ENCODE measurements at regions not wholly inside any gene's neighbourhood (a gene's known extent, or its start where the extent isn't known, plus 50 kb on each side); places are given as distances from the start of the nearest gene placed in this dataset.

DNA sequence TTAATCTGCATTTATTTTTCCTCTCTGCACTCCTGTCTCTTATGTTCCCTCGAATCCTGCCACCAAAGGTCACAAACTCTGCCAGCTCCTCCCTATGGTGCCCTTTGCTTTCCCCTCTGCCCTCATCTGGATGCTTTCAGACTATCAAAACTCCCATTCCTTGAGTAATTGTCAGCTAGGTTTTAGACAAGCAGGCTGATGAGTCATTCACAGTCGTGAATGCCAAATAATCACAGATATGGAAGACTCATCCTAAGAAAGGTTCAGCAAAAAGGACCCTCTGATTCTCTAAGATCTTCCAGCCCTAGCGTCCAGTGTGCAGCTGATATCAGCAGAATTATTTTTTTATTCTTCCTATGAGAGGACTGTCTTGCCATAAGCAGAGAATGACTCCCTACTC, 104.5 kb upstream of the NUDT12 start:
- Mint-ChIP-seq H3K27me3 (no peaks in the 10 kb centered on the region), H3K27ac (no peak overlapping the region), H3K36me3 (ENCODE audit: low read depth) (no peaks in the 10 kb centered on the region), H3K4me1 (no peaks in the 10 kb centered on the region), H3K9me3 (peaks cover 15% of the 10 kb centered on the region), H3K4me3 (no peak overlapping the region)
- ATAC-seq (no peak), DNase-seq (no peak)

DNA sequence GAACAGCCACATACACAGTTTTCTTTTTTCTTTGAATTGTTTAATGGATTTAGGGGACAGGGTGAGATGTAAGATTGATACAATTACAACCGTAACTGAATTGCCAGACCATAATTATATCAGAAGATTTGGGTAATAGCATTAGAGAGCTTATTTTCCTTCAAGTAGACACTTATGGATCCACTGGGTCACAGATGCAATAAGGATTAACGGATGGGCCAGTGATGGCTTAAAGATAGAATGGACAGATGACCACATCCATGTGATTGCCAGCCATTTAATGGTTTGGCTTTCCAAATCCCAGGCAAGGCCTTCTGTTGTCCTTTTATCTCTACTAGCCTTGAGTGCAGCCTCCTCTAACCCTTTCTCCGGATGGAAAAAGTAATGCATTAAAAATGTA, 94.7 kb upstream of the NUDT12 start:
- no peak overlapping the region for H3K27ac Mint-ChIP-seq
- DNase-seq (no peak), ATAC-seq (no peak)
- no peak overlapping the region for H3K4me3 Mint-ChIP-seq
- no peaks in the 10 kb centered on the region for H3K36me3 Mint-ChIP-seq (ENCODE audit: low read depth)
- H3K9me3 Mint-ChIP-seq: peaks cover under 1% of the 10 kb centered on the region
- H3K27me3 Mint-ChIP-seq: no peaks in the 10 kb centered on the region
- no peaks in the 10 kb centered on the region for H3K4me1 Mint-ChIP-seq

DNA sequence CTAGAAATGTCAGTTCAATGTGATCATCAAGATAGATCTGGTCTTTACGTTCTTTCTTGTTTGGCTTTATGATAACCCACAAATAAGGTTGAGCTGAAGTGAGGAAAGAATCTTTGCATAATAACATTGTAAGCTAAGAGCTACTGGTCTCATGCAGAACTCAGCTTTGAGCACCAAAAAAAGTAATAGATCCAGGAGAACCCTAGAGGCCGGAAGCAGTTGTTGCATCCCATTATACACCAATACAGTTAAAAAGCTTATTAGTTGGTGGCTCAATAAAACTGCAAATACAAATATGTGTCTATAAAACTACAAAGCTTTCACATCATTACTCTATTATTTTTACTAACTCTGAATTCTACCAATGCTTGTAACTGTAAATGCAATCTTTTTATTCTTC, 85.5 kb upstream of the NUDT12 start:
- H3K9me3 Mint-ChIP-seq: no peaks in the 10 kb centered on the region
- no peaks in the 10 kb centered on the region for H3K27me3 Mint-ChIP-seq
- H3K4me3 Mint-ChIP-seq: no peak overlapping the region
- no peak overlapping the region for H3K27ac Mint-ChIP-seq
- ATAC-seq (no peak), DNase-seq (no peak)
- H3K36me3 Mint-ChIP-seq (ENCODE audit: low read depth): no peaks in the 10 kb centered on the region
- H3K4me1 Mint-ChIP-seq: no peaks in the 10 kb centered on the region

DNA sequence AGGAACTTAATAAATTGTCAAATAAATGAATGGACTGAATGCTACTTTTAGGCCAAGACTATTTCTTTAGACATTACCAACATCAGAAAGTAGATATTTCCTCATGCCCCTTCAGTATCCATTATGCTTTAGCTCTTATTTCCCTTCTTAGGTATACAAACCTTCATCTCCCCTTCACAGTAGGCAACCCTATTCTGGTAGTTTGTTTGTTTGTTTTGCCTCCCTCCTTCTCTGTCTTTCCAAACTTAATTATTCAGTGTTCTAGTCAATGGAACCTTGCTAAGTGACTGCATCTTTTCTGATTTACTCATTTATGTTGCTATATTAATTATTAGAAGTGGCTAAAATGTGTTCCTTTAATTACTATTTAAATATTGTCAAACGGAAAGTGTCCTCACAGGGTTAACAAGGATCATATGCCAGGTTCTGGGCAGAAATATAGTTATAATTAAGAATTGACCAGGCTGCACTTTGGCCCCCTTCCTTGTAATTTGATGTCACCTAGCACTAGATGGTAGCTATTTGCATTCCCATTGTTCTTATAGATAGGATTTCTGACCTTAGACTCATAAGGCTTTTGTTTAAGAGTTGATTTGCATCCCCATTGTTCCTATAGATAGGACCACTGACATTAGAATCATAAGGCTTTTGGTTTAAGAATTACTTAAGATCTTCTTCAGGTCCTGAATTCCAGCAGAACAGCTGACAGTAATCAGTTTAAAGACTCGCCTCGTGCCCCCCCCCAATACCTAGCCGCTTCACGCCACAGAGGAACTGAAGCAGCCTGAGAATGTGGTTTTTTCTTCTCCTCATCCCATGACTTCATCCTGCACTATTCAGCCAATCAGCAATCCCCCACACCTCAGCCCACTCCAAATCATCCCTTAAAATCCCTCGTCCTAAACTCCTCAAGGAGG, 84.4 kb upstream of the NUDT12 start:
- Mint-ChIP-seq H3K27ac (no peak overlapping the region), H3K36me3 (ENCODE audit: low read depth) (no peaks in the 10 kb centered on the region), H3K27me3 (no peaks in the 10 kb centered on the region), H3K4me3 (no peak overlapping the region), H3K4me1 (no peaks in the 10 kb centered on the region), H3K9me3 (no peaks in the 10 kb centered on the region)
- ATAC-seq (no peak), DNase-seq (no peak)

DNA sequence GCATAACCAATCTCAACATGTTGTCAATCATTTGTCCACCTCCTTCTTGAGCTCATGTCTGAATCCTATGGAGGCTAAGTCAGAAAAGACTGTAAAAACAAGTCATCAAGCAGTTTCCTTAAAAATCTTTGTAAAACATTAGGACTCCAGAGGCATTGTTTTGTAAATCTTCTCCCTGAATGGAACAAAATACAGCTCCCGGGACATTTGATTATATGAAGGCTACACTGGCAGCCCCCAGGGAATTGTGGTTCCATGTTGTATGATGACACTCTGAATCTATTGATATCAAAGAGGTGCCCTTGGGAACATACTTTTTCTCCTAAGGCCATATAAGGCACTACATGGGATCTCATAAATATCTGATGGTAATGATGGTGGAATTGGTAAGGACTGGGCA, 83.2 kb upstream of the NUDT12 start:
- Mint-ChIP-seq H3K27me3 (no peaks in the 10 kb centered on the region), H3K4me1 (no peaks in the 10 kb centered on the region), H3K4me3 (no peak overlapping the region), H3K27ac (no peak overlapping the region), H3K9me3 (no peaks in the 10 kb centered on the region), H3K36me3 (ENCODE audit: low read depth) (no peaks in the 10 kb centered on the region)
- ATAC-seq: no peak
- no peak for DNase-seq

DNA sequence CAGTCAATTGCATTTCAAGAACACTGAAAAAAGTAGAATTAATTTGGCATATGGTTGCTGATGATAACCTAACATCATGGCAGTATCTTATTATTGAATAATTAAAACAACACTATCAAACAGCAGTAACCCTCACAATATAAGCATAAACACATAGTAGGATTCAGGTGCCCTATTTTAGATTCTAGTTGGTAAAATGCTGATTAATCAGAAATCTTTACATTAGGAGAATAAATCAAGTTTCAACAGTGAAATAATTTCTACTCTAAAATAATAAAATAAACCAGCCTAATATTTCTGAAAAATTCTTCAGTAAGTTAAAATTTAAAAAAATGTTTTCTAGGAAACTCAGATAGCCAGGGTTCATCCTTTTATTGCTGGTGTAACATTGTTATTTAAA, 76.4 kb upstream of the NUDT12 start:
- Mint-ChIP-seq H3K4me1 (no peaks in the 10 kb centered on the region), H3K27me3 (no peaks in the 10 kb centered on the region), H3K9me3 (no peaks in the 10 kb centered on the region), H3K4me3 (no peak overlapping the region), H3K27ac (no peak overlapping the region), H3K36me3 (ENCODE audit: low read depth) (no peaks in the 10 kb centered on the region)
- ATAC-seq: no peak
- no peak for DNase-seq

DNA sequence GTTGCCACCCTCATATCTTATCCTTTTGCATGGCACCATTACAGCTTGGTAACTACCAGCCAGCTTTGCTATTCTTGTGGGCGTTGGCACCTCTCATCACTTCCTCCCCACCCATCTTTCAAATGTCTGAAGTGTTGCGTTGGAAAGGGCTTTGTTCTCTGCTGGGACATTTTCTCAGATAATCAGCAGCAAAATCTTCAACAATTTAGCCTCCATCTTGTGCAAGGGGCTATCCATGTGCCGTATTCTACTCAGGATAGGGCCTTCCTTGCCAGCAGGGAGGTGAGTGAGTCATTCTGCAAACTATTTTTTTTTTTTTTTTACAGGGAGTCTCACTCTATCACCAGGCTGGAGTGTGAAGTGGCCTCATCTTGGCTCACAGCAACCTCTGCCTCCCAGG, 62.1 kb upstream of the NUDT12 start:
- H3K36me3 Mint-ChIP-seq (ENCODE audit: low read depth): no peaks in the 10 kb centered on the region
- no peaks in the 10 kb centered on the region for H3K27me3 Mint-ChIP-seq
- no peak overlapping the region for H3K27ac Mint-ChIP-seq
- H3K4me1 Mint-ChIP-seq: no peaks in the 10 kb centered on the region
- ATAC-seq (no peak), DNase-seq (no peak)
- H3K4me3 Mint-ChIP-seq: no peak overlapping the region
- no peaks in the 10 kb centered on the region for H3K9me3 Mint-ChIP-seq

DNA sequence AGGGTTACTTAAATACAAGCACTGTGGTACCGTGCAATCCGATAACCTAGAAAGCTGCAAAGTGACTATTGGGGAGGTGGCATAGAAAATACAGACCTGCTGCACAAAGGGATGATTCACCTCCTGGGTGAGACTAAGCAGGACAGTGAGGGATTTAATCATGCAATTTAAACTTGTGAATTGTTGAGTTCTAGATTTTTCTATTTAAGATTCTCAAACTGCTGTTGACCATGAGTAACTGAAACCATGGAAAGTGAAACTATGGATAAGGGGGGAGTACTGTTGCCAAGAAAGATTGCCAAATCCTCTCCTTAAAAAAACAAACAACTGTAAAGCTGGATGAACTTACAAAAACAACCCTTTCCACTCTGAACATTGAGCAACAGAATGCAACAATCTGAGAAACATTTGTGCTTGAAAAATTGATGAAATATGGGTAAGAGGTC, 61.5 kb upstream of the NUDT12 start:
- Mint-ChIP-seq H3K27ac (no peak overlapping the region), H3K9me3 (no peaks in the 10 kb centered on the region), H3K36me3 (ENCODE audit: low read depth) (no peaks in the 10 kb centered on the region), H3K27me3 (no peaks in the 10 kb centered on the region), H3K4me1 (no peaks in the 10 kb centered on the region), H3K4me3 (no peak overlapping the region)
- DNase-seq: no peak
- ATAC-seq: no peak

DNA sequence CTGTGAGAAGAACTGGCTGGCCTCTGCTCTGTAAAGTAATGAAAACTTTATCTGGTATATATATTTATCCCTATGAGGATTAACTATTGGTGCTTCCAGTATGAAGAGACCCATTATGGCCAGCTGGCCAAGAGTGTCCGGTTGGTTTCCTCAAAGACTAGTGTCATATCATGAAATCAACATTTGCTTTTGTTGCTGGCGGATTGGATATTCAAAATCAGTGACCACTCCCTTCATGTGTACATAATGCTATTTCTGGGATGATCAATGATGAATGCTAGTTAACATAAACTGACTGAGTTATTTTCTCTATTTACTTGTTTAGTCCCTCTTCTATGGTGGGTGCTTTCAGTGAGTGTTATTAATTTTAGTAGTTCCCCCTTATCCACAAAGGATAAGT, 60.8 kb upstream of the NUDT12 start:
- Mint-ChIP-seq H3K27me3 (no peaks in the 10 kb centered on the region), H3K4me3 (no peak overlapping the region), H3K36me3 (ENCODE audit: low read depth) (no peaks in the 10 kb centered on the region), H3K9me3 (no peaks in the 10 kb centered on the region), H3K4me1 (no peaks in the 10 kb centered on the region), H3K27ac (no peak overlapping the region)
- ATAC-seq (no peak), DNase-seq (no peak)

DNA sequence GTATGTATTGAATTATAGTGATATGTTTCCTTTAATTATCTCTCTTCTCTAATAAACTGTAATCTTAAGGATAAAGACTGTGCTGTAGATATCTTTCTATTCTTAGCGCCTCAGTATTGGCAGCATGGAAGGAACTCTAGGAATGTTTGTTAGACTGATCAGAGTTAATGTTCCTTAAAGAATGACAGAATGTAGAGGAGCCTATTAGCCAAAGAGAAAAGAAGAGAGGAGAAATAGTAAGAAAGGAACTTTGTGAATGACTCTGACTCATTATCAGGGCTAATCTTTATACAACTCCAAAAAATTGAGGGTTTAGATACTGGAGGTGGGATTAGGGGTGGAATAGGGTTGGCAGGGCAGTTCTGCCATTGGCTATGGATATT, 59.0 kb upstream of the NUDT12 start:
- no peaks in the 10 kb centered on the region for H3K36me3 Mint-ChIP-seq (ENCODE audit: low read depth)
- H3K9me3 Mint-ChIP-seq: no peaks in the 10 kb centered on the region
- H3K4me3 Mint-ChIP-seq: no peak overlapping the region
- no peaks in the 10 kb centered on the region for H3K4me1 Mint-ChIP-seq
- H3K27me3 Mint-ChIP-seq: no peaks in the 10 kb centered on the region
- ATAC-seq: no peak
- no peak for DNase-seq
- no peak overlapping the region for H3K27ac Mint-ChIP-seq

DNA sequence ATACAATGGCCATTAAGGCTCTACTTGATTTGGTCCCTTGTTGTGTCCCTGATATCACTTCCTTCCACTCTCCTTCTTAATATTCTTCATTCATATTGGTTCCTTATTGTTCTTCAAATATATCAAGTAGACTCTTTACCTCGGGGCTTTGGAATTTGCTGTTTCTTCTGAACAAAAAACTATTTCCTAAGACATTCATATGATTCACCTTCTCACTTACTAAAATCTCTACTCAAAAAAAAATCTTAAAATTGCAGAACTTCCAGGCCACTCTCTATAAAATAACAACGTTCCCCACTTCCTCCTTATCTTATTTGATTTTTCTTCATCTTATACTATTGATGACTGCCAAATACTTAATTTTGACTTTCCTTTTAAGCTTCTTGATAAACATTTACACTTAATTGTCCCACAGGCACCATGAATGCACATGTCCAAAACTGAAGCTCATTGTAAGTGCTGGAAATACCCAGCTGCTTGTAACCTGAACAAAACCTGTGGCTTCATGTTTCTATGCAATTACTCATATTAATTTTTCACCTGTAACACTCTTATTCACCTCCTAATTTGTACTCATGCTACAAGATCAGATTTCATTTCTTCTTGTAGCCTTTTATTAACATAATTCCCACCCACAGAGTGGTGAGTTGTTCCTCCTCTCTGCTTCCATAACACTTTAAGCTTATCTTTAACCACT, 58.4 kb upstream of the NUDT12 start:
- no peaks in the 10 kb centered on the region for H3K27me3 Mint-ChIP-seq
- H3K27ac Mint-ChIP-seq: no peak overlapping the region
- H3K9me3 Mint-ChIP-seq: no peaks in the 10 kb centered on the region
- no peak overlapping the region for H3K4me3 Mint-ChIP-seq
- H3K4me1 Mint-ChIP-seq: no peaks in the 10 kb centered on the region
- ATAC-seq: no peak
- H3K36me3 Mint-ChIP-seq (ENCODE audit: low read depth): no peaks in the 10 kb centered on the region
- DNase-seq: no peak

DNA sequence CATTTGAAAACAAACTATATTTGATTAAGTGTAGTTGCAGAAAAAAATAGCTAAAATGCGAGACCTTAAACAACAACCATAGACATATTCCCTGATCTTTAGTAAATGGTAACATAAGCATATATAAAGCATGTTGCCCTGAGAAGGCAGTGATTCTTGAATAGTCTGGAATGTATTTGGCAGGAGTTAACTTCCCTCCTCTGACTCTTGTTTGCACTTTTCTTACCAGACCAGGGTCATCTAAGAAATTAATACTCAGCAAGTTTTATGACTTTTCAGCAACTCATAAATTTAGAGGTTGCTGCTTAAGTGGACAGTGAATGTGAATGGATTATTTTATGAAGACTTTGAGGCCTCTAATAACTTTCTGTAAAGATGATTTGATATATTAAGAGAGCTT, 55.3 kb upstream of the NUDT12 start:
- H3K9me3 Mint-ChIP-seq: no peaks in the 10 kb centered on the region
- no peaks in the 10 kb centered on the region for H3K36me3 Mint-ChIP-seq (ENCODE audit: low read depth)
- H3K27ac Mint-ChIP-seq: no peak overlapping the region
- no peak for DNase-seq
- H3K27me3 Mint-ChIP-seq: no peaks in the 10 kb centered on the region
- no peaks in the 10 kb centered on the region for H3K4me1 Mint-ChIP-seq
- no peak for ATAC-seq
- no peak overlapping the region for H3K4me3 Mint-ChIP-seq

DNA sequence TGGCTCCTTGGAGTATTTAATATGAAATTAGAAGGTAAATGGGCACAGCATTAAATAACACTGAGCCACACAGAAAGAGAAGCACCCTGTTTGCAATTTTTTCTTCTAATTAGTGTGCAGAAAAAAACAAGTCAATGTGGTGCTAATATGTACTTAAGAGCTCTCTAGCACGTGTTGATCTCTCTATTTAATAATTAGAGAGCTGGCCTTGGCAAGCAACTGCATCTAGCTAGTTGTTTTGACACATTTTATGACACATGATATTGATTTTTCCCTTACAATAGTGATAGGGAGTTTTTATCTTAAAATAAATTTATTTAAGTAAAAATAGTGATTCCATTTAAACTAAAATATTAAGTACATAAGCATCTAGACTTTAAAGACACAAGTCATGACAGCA, 54.5 kb upstream of the NUDT12 start:
- Mint-ChIP-seq H3K9me3 (no peaks in the 10 kb centered on the region), H3K4me1 (no peaks in the 10 kb centered on the region), H3K4me3 (no peak overlapping the region), H3K27me3 (no peaks in the 10 kb centered on the region), H3K27ac (no peak overlapping the region), H3K36me3 (ENCODE audit: low read depth) (no peaks in the 10 kb centered on the region)
- no peak for ATAC-seq
- no peak for DNase-seq

DNA sequence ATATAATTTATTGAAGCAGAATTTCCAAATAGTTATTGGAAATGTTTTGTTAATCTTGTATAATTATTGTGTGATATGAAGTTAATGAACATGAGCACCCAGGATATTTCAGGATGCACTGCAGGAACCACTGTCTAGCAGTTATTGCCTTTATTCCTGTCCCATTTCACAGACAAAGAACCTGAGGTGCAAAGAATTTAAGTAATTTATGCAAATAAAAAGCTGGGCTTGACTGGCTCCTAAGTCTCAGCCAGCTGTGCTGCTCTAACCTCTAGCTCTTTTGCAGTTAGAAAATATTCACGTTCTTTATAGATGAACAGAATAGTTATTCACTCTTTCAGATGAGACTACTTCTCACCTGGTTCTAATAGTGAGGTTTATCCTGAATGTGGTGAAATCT, 50.0 kb upstream of the NUDT12 start:
- ATAC-seq (no peak), DNase-seq (no peak)
- Mint-ChIP-seq H3K36me3 (ENCODE audit: low read depth) (no peaks in the 10 kb centered on the region), H3K4me1 (no peaks in the 10 kb centered on the region), H3K4me3 (no peak overlapping the region), H3K27me3 (no peaks in the 10 kb centered on the region), H3K9me3 (no peaks in the 10 kb centered on the region), H3K27ac (no peak overlapping the region)

Data from activated naive CD8-positive, alpha-beta T cell treated with anti-CD3 and anti-CD28 coated beads, Interleukin-2, amount 50 U/mL, for 24 hours (primary cell).